ENCODE measurements at regions not wholly inside any gene's neighbourhood (a gene's known extent, or its start where the extent isn't known, plus 50 kb on each side); places are given as distances from the start of the nearest gene placed in this dataset.

GRCh38 chr16:85194307-85195270, 82.3 kb upstream of the CIBAR2 start:
- Histone ChIP-seq H3K36me3 (ENCODE audit: control insufficient read depth, insufficient read depth, low read length) (no peaks in the 10 kb centered on the region), H3K27ac (ENCODE audit: low read length) (no peak overlapping the region), H3K4me1 (ENCODE audit: control insufficient read depth, insufficient read depth, low read length) (no peaks in the 10 kb centered on the region), H3K4me3 (ENCODE audit: low read length) (no peak overlapping the region), H3K27me3 (ENCODE audit: control insufficient read depth, insufficient read depth, low read length) (no peaks in the 10 kb centered on the region), H3K9me3 (ENCODE audit: control insufficient read depth, insufficient read depth, low read length) (no peaks in the 10 kb centered on the region)
- Mint-ChIP-seq H3K27ac (no peak overlapping the region), H3K9me3 (no peaks in the 10 kb centered on the region), H3K4me1 (no peaks in the 10 kb centered on the region), H3K27me3 (ENCODE audit: low read depth in 2 of 2) (peaks cover 6 to 9% of the 10 kb centered on the region in 2 donors), H3K4me3 (no peak overlapping the region), H3K36me3 (no peaks in the 10 kb centered on the region)
- ATAC-seq (no peak), DNase-seq (no peak)
- intact Hi-C loops (cut with micrococcal nuclease) = no loop called here
- 88% methylated on average over 13 of the region's 15 CpGs for WGBS (ENCODE audit: insufficient coverage)
- TF ChIP-seq CTCF (IDR thresholded peaks at IDR 0.05) = no peak

- H3K27ac Mint-ChIP-seq = no peak overlapping the region
- no peak overlapping the region for H3K4me3 Mint-ChIP-seq
- Histone ChIP-seq H3K4me1 (ENCODE audit: control insufficient read depth, insufficient read depth, low read length) (no peaks in the 10 kb centered on the region), H3K9me3 (ENCODE audit: control insufficient read depth, insufficient read depth, low read length) (no peaks in the 10 kb centered on the region), H3K27ac (ENCODE audit: low read length) (no peak overlapping the region), H3K4me3 (ENCODE audit: low read length) (no peak overlapping the region), H3K27me3 (ENCODE audit: control insufficient read depth, insufficient read depth, low read length) (no peaks in the 10 kb centered on the region), H3K36me3 (ENCODE audit: control insufficient read depth, insufficient read depth, low read length) (no peaks in the 10 kb centered on the region)
- H3K4me1 Mint-ChIP-seq = no peaks in the 10 kb centered on the region
- ATAC-seq (no peak), DNase-seq (no peak)
- peaks cover 6 to 9% of the 10 kb centered on the region in 2 donors for H3K27me3 Mint-ChIP-seq (ENCODE audit: low read depth in 2 of 2)
- H3K9me3 Mint-ChIP-seq = no peaks in the 10 kb centered on the region
- WGBS (ENCODE audit: insufficient coverage) = 77% methylated on average over 8 of the region's 8 CpGs
- H3K36me3 Mint-ChIP-seq = no peaks in the 10 kb centered on the region
- intact Hi-C loops (cut with micrococcal nuclease) = no loop called here
- TF ChIP-seq CTCF (IDR thresholded peaks at IDR 0.05) = no peak
Observed at GRCh38 chr16:85195271-85195647, 83.0 kb upstream of the CIBAR2 start.

GRCh38 chr16:85195900-85196772, 83.9 kb upstream of the CIBAR2 start:
- no peak for TF ChIP-seq CTCF (IDR thresholded peaks at IDR 0.05)
- H3K4me1 ChIP-seq (ENCODE audit: control insufficient read depth, insufficient read depth, low read length) = no peaks in the 10 kb centered on the region
- no peaks in the 10 kb centered on the region for H3K36me3 ChIP-seq (ENCODE audit: control insufficient read depth, insufficient read depth, low read length)
- ATAC-seq = no peak
- Mint-ChIP-seq H3K27ac (no peak overlapping the region), H3K9me3 (no peaks in the 10 kb centered on the region), H3K4me1 (no peaks in the 10 kb centered on the region), H3K4me3 (no peak overlapping the region), H3K36me3 (no peaks in the 10 kb centered on the region), H3K27me3 (ENCODE audit: low read depth in 2 of 2) (peaks cover 6 to 9% of the 10 kb centered on the region in 2 donors)
- no peak for DNase-seq
- H3K27me3 ChIP-seq (ENCODE audit: control insufficient read depth, insufficient read depth, low read length) = no peaks in the 10 kb centered on the region
- no peaks in the 10 kb centered on the region for H3K9me3 ChIP-seq (ENCODE audit: control insufficient read depth, insufficient read depth, low read length)
- H3K27ac ChIP-seq (ENCODE audit: low read length) = no peak overlapping the region
- no peak overlapping the region for H3K4me3 ChIP-seq (ENCODE audit: low read length)
- intact Hi-C loops (cut with micrococcal nuclease) = no loop called here
- WGBS (ENCODE audit: insufficient coverage) = 88% methylated on average over 22 of the region's 22 CpGs
